ENCODE measurements at regions not wholly inside any gene's neighbourhood (a gene's known extent, or its start where the extent isn't known, plus 50 kb on each side); places are given as distances from the start of the nearest gene placed in this dataset.
A peak's percentile ranks its signal among the peaks of the same experiment; 100 is the strongest.

DNA sequence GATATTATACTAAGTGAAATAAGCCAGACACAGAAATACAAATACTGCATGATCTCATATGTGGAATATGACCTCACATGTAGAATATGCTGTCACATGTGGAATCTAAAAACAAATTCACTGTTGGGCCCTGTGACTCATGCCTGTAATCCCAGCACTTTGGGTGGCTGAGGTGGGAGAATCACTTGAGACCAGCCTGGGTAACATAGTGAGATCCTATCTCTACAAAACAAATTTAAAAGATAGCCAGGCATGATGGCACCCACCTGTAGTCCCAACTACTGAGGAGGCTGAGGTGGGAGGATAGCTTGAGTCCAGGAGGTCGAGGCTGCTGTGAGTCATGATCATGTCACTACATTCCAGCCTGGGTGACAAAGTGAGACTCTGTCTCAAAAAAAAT is 160.3 kb downstream of the PTEN start:
- peaks cover 8% of the 10 kb centered on the region for H3K4me1 Mint-ChIP-seq
- H3K36me3 Mint-ChIP-seq (ENCODE audit: low read depth), result no peaks in the 10 kb centered on the region
- no peak overlapping the region for H3K4me3 Mint-ChIP-seq
- H3K27ac Mint-ChIP-seq, result no peak overlapping the region
- no peaks in the 10 kb centered on the region for H3K27me3 Mint-ChIP-seq
- ATAC-seq (replicated peaks), result no peak
- H3K9me3 Mint-ChIP-seq, result no peaks in the 10 kb centered on the region

DNA sequence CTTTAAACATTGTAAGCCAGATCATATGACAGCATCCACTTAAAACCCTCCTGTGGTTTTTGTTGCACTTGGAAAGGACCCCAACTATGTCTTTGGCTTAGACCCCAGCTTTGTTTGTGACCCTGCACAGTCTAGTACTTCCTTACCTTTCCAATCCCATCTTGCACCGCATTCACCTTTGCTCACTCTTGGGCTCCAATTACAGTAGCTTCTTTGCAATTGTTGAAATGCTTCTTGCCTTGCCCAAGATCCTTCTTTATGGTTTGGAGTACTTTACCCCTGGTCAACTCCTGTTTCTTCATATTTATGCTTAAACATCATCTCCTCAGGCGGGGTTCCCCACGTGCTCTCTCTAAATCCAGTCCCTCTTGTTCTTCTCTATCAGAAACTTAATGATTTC is 162.6 kb downstream of the PTEN start:
- no peak for ATAC-seq (replicated peaks)
- no peak overlapping the region for H3K4me3 Mint-ChIP-seq
- H3K4me1 Mint-ChIP-seq, result peaks cover 8% of the 10 kb centered on the region
- H3K27ac Mint-ChIP-seq, result no peak overlapping the region
- H3K27me3 Mint-ChIP-seq, result no peaks in the 10 kb centered on the region
- no peaks in the 10 kb centered on the region for H3K36me3 Mint-ChIP-seq (ENCODE audit: low read depth)
- no peaks in the 10 kb centered on the region for H3K9me3 Mint-ChIP-seq

DNA sequence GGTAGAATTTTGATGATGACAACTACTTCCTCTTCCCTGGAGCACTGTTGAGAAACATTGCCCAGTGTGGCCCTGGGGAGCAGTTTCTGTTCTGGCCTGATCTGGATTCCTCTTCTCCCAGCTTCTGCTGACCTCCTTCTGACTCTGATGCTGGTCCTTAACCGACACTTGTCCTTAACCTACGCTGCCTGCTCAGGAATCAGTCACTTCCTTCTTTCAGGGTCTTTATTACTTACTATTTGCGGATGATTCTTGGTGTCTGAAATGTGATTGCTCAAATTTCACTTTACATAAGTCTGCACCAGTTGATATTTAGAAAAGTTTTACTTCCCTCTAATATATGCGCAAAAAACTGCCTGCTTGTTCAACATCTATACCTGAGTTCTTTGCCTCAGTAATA is 164.1 kb downstream of the PTEN start:
- Mint-ChIP-seq H3K4me3 (no peak overlapping the region), H3K27ac (no peak overlapping the region), H3K36me3 (ENCODE audit: low read depth) (no peaks in the 10 kb centered on the region), H3K4me1 (peaks cover 8% of the 10 kb centered on the region), H3K27me3 (no peaks in the 10 kb centered on the region), H3K9me3 (no peaks in the 10 kb centered on the region)
- no peak for ATAC-seq (replicated peaks)

DNA sequence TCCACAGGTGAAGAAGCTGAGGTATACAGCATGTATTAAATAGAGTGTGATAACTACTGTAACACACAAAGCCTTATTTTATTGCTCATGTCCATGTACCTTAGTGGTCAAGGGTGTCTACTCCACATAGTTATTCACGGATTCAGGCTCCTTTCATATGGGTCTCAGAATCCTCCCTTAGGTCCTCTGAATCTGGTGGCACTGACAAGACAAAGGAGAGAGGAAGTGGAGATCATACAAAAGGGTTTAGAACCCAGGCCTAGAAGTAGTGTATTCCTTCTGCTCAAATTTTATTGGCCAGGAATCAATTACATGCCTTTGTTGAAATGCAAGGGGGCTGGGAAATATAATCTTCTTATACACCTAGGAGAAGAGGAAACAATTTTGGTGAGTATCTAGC is 164.6 kb downstream of the PTEN start:
- Mint-ChIP-seq H3K9me3 (no peaks in the 10 kb centered on the region), H3K27ac (no peak overlapping the region), H3K27me3 (no peaks in the 10 kb centered on the region), H3K4me3 (no peak overlapping the region), H3K36me3 (ENCODE audit: low read depth) (no peaks in the 10 kb centered on the region), H3K4me1 (peaks cover 8% of the 10 kb centered on the region)
- ATAC-seq (replicated peaks), result no peak

DNA sequence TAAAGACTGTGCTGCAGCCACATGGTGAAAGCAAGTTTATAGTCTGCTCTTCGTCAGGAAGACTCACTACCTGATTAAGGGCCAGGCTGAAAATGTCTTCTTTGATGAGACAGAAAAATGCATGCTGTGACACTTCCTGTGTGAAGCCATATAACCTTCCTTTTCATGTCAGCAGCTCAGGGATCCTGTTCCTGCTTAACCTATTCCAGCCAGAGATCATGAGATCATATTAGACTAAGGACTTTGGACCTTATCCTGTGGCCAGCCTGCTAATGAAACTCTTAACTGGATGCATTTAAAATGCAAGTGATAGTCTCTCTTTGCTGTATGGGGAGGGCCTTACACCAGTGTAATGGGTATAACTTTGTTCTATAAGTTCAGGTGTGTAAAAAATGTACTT is 165.2 kb downstream of the PTEN start:
- Mint-ChIP-seq H3K4me1 (peaks cover 8% of the 10 kb centered on the region), H3K36me3 (ENCODE audit: low read depth) (no peaks in the 10 kb centered on the region), H3K4me3 (no peak overlapping the region), H3K27ac (no peak overlapping the region), H3K9me3 (no peaks in the 10 kb centered on the region), H3K27me3 (no peaks in the 10 kb centered on the region)
- no peak for ATAC-seq (replicated peaks)

DNA sequence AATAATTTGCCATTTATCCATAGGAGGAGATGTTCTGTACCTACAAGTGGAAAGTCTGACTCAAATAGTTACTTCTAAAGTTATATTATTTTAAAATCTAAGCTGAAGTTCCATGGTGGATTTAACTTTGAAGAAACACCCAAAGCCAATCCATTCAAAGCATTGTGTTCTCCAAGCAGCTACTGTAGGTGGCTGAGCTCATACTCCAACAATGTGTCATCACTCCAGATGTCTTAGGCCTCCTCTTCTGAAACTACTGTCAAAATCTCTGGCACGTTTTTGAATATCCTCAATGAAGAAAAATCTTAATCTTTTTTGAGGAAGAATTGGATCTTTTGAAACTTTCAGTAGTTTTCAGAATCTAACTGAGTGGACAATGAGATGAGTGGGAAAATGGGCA is 169.1 kb downstream of the PTEN start:
- H3K4me1 Mint-ChIP-seq, result peaks cover 10% of the 10 kb centered on the region
- no peaks in the 10 kb centered on the region for H3K27me3 Mint-ChIP-seq
- ATAC-seq (replicated peaks), result no peak

DNA sequence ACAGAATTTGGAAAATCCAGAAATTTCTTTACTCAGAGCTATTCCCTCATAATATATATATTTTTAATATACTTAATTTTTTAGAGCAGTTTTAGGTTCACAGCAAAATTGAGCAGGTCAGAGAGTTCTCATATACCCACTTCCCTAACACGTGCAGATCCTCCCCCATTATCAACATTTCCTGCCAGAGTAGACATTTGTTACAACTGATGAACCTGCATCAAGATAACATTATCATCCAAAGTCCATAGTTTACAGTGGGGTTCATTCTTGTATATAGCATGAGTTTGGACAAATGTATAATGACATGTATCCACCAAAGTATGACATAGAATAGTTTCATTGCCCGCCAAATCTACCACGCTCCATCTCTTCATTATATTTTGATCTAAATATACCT is 170.0 kb downstream of the PTEN start:
- no peaks in the 10 kb centered on the region for H3K9me3 Mint-ChIP-seq
- peaks cover 10% of the 10 kb centered on the region for H3K4me1 Mint-ChIP-seq
- H3K4me3 Mint-ChIP-seq, result no peak overlapping the region
- H3K27ac Mint-ChIP-seq, result no peak overlapping the region
- no peaks in the 10 kb centered on the region for H3K36me3 Mint-ChIP-seq (ENCODE audit: low read depth)
- ATAC-seq (replicated peaks), result no peak
- H3K27me3 Mint-ChIP-seq, result no peaks in the 10 kb centered on the region

More for the DNA sequence above, 169.1 kb downstream of the PTEN start:
- Mint-ChIP-seq H3K36me3 (ENCODE audit: low read depth) (no peaks in the 10 kb centered on the region), H3K9me3 (no peaks in the 10 kb centered on the region), H3K27ac (no peak overlapping the region), H3K4me3 (no peak overlapping the region)

DNA sequence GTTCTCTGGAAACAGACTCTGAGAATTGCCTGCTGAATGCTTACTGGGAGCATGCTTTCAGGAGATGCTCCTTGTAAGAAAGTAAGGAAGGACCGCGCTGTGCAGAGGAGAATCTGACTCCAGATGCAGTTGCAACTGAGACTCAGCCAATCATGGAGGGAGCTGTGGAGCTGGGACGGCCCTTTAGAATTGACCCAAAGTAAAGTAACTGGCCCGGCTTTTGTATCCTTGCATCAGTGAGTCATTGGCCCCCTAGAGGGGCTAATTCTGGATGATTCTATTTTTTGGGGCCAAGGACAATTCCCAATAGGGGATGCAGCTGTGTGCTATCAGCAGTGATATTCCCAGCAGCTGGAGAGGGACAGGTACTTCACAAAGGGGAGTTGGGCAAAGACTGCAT is 170.4 kb downstream of the PTEN start:
- Mint-ChIP-seq H3K4me1 (peaks cover 10% of the 10 kb centered on the region), H3K4me3 (no peak overlapping the region), H3K27me3 (no peaks in the 10 kb centered on the region), H3K9me3 (no peaks in the 10 kb centered on the region), H3K36me3 (ENCODE audit: low read depth) (no peaks in the 10 kb centered on the region), H3K27ac (no peak overlapping the region)
- no peak for ATAC-seq (replicated peaks)

DNA sequence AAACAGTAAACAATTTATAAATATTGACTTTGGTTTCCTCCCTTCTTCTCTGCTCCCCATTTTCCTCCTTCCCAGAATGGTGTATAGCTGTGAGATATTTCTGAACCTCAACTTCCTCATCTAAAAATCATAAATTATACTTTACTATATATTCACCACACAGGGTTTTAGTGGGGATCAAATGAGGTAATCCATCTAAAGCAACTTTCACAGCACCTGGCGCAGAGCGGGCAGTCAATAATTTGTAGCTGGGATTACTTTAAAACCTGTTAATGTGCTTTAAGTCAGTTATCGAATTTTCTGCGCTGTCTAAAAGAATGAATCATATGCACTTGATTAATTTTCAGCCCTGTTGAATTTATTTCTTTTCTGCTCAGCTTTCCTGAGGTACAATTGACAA is 172.7 kb downstream of the PTEN start:
- Mint-ChIP-seq H3K27me3 (no peaks in the 10 kb centered on the region), H3K9me3 (no peaks in the 10 kb centered on the region), H3K4me3 (no peak overlapping the region), H3K36me3 (ENCODE audit: low read depth) (no peaks in the 10 kb centered on the region), H3K27ac (no peak overlapping the region), H3K4me1 (peaks cover 10% of the 10 kb centered on the region)
- no peak for ATAC-seq (replicated peaks)

DNA sequence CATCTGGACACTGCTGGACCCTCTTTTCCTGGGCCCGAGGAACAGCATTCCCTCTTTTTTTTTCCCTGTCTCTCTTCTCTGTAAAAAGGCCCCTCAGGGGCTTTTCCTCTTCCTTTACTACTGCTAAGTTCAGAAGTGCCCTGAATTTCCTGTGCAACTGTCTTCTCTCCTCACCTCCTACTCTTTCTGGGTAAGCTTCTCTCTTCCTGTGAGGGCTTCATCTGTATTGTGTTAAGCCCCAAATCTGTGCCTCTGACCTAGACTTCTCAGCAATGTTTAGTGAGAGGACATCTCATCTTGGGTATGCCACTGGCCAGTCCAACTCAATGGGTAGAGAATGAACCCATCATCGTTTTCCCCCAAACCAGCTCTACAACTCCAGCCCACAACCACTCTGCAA is 174.2 kb downstream of the PTEN start:
- no peaks in the 10 kb centered on the region for H3K36me3 Mint-ChIP-seq (ENCODE audit: low read depth)
- H3K27me3 Mint-ChIP-seq, result no peaks in the 10 kb centered on the region
- no peaks in the 10 kb centered on the region for H3K9me3 Mint-ChIP-seq
- peak overlapping the region; percentile 42 for H3K27ac Mint-ChIP-seq
- peak; percentile 19 for ATAC-seq (replicated peaks)
- peaks cover 10% of the 10 kb centered on the region for H3K4me1 Mint-ChIP-seq
- no peak overlapping the region for H3K4me3 Mint-ChIP-seq

DNA sequence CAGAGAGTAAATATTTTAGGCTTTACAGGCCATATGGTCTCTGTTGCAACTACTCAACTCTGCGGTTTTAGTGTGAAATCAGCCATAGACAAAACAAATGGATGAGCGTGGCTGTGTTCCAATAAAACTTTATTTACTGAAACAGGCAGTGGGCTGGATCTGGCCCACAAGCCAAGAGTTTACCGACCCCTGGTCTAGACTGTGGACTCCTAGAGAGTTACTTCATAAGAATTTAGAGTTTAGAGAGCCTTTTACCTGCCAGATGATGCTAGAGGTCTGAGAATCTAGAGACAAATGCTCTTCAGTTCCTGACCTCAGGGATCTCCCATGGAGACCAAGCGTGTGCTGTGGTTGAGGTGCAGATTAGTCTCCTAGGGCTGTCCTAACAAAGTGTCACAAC is 174.8 kb downstream of the PTEN start:
- Mint-ChIP-seq H3K9me3 (no peaks in the 10 kb centered on the region), H3K4me1 (peaks cover 10% of the 10 kb centered on the region), H3K27me3 (no peaks in the 10 kb centered on the region), H3K36me3 (ENCODE audit: low read depth) (no peaks in the 10 kb centered on the region), H3K27ac (no peak overlapping the region), H3K4me3 (no peak overlapping the region)
- no peak for ATAC-seq (replicated peaks)

DNA sequence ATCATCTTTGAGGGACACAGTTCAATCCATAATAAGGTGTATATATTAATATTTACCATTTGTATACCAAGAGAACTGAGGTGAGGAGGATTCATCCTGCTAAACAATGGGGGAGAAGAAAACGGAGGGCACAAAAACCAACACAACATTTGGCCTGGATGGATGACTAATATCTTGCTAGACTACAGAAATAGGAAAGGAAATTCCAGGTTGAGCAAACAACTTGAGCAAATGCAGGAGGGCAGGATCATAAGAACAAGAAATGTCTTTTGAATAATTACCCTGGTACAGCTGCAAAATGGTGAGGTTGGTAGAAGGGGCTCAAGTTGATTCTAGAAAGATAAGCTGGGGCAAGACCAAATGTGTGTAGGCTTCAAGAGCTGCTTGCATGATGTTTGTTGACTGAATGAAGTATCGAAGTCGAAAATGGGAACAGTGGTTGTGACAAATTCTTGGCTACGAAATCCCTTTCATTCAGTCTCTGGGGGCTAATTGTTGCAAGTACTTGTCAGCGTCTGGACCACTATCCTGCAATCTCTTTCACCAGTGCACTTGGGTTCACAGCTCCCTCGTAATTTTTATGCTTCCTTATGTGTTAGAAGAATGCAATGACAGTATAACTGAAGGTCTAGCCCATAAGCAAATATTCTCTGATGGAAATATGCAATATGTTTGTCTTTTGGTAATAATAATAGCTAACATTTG is 176.2 kb downstream of the PTEN start:
- Mint-ChIP-seq H3K9me3 (no peaks in the 10 kb centered on the region), H3K36me3 (ENCODE audit: low read depth) (no peaks in the 10 kb centered on the region), H3K4me3 (no peak overlapping the region), H3K27ac (no peak overlapping the region), H3K27me3 (no peaks in the 10 kb centered on the region), H3K4me1 (peaks cover 10% of the 10 kb centered on the region)
- no peak for ATAC-seq (replicated peaks)

DNA sequence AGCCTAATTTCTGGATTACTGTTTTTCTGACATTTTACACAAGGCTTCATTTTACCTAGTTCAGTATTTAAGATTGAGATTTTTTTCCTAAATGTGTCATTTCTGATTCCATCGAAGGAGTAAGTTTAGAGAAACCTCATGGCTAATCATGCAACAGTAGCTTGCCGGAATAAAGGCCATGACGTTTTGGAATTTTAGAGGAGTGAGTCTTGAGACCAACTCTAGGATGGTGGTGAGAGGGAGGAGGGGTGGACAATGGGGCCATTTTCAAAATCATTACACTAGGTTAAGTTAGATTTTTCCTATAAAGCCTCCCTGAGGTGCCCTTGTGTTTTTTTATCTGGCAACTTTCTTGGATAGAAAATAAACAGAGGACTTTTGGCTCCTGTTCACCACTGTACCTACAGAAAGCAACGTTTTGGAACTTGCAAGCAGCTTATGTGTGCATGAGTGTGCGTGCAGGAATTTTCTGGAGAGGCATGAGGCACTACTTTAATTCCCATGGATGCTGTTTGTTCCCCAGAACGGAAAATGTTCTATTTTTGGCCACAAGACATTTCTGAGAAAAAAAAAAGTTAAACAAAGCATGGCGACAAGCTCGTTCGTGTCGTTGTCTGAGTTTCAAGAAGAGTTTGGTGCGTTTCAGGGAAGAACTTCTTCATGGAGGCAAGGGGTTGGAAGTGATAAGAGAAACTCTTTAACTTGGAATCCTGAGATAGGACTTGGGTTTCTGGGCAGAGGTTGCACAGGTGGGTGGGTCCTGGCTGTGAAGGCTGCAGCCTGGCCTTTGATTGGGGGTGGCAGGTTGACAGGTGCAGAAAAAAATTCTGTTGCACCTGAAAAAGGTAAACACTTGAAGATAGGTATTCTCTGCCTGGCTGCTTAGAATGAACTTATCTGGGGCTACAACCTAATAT is 178.1 kb downstream of the PTEN start:
- Mint-ChIP-seq H3K36me3 (ENCODE audit: low read depth) (no peaks in the 10 kb centered on the region), H3K27me3 (no peaks in the 10 kb centered on the region), H3K27ac (no peak overlapping the region), H3K4me3 (no peak overlapping the region), H3K9me3 (no peaks in the 10 kb centered on the region), H3K4me1 (peaks cover 10% of the 10 kb centered on the region)
- ATAC-seq (replicated peaks), result no peak

DNA sequence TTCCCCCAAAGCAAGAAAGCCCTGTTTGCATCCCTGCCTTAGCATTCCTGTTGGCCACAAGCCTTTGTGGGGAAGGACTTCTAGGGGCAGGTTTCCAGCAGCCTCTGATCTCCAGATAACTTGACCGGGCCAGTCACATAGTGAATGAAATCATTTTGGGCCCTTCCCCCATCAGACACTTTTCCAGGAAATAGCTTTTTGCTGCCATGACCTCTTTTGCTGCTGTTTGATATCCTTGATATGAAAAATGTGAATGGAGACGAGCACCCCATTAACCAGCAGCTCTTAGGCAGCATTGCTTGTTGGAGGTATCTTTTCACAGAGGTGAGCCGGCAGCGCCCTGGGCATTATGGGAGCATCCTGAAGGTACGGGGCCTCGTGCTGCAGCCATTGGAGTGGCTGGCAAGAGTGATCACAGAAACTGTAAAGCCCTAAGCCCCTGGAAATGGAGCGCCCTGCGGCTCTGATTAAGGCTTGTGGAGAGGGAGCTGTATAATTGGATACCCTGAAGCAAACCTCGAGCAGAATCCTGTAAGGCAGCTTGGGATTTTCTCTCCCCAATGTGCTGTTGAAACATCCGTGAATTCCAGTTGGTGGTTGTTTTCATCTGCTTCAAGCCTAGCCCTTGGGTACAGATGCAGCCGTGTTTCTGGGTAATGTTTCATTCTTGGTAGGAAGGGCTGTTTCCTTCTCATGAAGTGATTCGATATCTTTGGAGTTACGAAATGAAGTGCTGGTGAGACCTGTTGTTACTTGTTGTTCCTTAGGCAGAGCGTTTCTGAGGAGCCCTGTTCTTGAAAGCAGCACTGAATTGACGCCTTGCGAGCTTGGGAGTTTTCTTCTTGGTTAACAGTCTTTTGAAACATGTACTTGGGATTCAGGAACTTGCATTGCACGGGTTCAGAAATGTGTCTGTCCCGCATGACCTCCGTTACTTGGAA is 179.0 kb downstream of the PTEN start:
- Mint-ChIP-seq H3K36me3 (ENCODE audit: low read depth) (no peaks in the 10 kb centered on the region), H3K4me3 (no peak overlapping the region), H3K9me3 (no peaks in the 10 kb centered on the region), H3K27me3 (no peaks in the 10 kb centered on the region), H3K27ac (no peak overlapping the region), H3K4me1 (peaks cover 9% of the 10 kb centered on the region)
- ATAC-seq (replicated peaks), result no peak
